Upper lobe of left lung (tissue), 6 donors: ENCODE measurements at regions not wholly inside any gene's neighbourhood (a gene's known extent, or its start where the extent isn't known, plus 50 kb on each side); places are given as distances from the start of the nearest gene placed in this dataset.
A peak's percentile ranks its signal among the peaks of the same experiment; 100 is the strongest.
"Not testable (repeated sequence)": the region's sequence is repeated elsewhere in the genome, so short reads cannot be mapped to it uniquely, and the experiment has no call there.

Experiments
- ATAC-seq, 2 donors: fragments of 200-7000 bp; cut with Tn5 transposase; one replicate each; pipeline ENCODE4 v1.9.1; 2022; ENCODE audit warnings: mild to moderate bottlenecking in 2 of 2, moderate library complexity in 2 of 2; ENCODE audit not compliant: low FRiP score in 2 of 2
- DNase-seq, 2 donors: peaks; one replicate each; pipeline ENCODE4 v3.0.0-alpha.2; 2019 to 2020
- H3K27ac ChIP-seq, 4 donors: fragments of 200-600 bp; sonication (generic); one replicate each; pipeline ENCODE4 v1.5.1; 2016 to 2019
- H3K27me3 ChIP-seq, 4 donors: fragments of 200-600 bp; sonication (generic); one replicate each; pipeline ENCODE4 v1.5.1; 2017 to 2019
- H3K36me3 ChIP-seq, 4 donors: fragments of 200-600 bp; sonication (generic); one replicate each; pipeline ENCODE4 v1.5.1; 2016 to 2019
- H3K4me1 ChIP-seq, 4 donors: fragments of 200-600 bp; sonication (generic); one replicate each; pipeline ENCODE4 v1.5.1; 2018 to 2019
- H3K4me3 ChIP-seq, 4 donors: fragments of 200-600 bp; sonication (generic); one replicate each; pipeline ENCODE4 v1.5.1; 2017 to 2019; ENCODE audit warnings: mild to moderate bottlenecking in 2 of 4, moderate library complexity in 1 of 4
- H3K9me3 ChIP-seq, 4 donors: fragments of 200-600 bp; sonication (generic); one replicate each; pipeline ENCODE4 v1.5.1; 2018 to 2019
- CTCF ChIP-seq, 6 experiments: fragments of 450-650 bp in 4 of 6; fragments of 200-600 bp in 2 of 6; sonication (generic) in 2 of 6; IDR thresholded peaks; one replicate each; pipeline ENCODE4 v1.5.1; 2016 to 2019; ENCODE audit warnings: antibody characterized with exemption in 6 of 6
- EP300 ChIP-seq, 4 donors: sonication (generic); formaldehyde crosslinking; IDR thresholded peaks; one replicate each; pipeline ENCODE4 v1.5.1; 2017; ENCODE audit warnings: antibody characterized with exemption in 4 of 4, control low read depth in 2 of 4
- POLR2A ChIP-seq, 4 donors: fragments of 450-650 bp; IDR thresholded peaks; one replicate each; pipeline ENCODE4 v1.5.1; 2016 to 2017; ENCODE audit warnings: antibody characterized with exemption in 4 of 4, mild to moderate bottlenecking in 2 of 4
- POLR2AphosphoS5 ChIP-seq, 2 donors: sonication (generic); formaldehyde crosslinking; IDR thresholded peaks; one replicate each; pipeline ENCODE4 v1.5.1; 2017; ENCODE audit warnings: antibody characterized with exemption in 2 of 2
- WGBS, 2 donors: methylation state at CpG; one replicate each; pipeline ENCODE4 v1.1.5; 2017 to 2018; 5-methylcytosine and 5-hydroxymethylcytosine counted together
- donor health status: DM: no; HTN: no; CAD: no; lungs with moderate emphysema.
- donor health status: DM: no; HTN: yes; CAD: no; lungs with severe emphysema.

GRCh38 chr20:18876394-18876793 lies 62.8 kb downstream of the SCP2D1 start:
- not testable (repeated sequence) for H3K27ac ChIP-seq, H3K4me3 ChIP-seq, DNase-seq, H3K9me3 ChIP-seq, H3K36me3 ChIP-seq, H3K27me3 ChIP-seq, H3K4me1 ChIP-seq, ATAC-seq

GRCh38 chr20:18879262-18879661 lies 65.7 kb downstream of the SCP2D1 start:
- Histone ChIP-seq H3K27ac (no peak overlapping the region), H3K27me3 (no peaks in the 10 kb centered on the region), H3K4me3 (no peak overlapping the region), H3K4me1 (no peaks in the 10 kb centered on the region), H3K9me3 (no peaks in the 10 kb centered on the region), H3K36me3 (no peaks in the 10 kb centered on the region)
- TF ChIP-seq CTCF (IDR thresholded peaks at IDR 0.05) (no peak), POLR2A (IDR thresholded peaks at IDR 0.05) (no peak), POLR2AphosphoS5 (IDR thresholded peaks at IDR 0.05) (no peak), EP300 (IDR thresholded peaks at IDR 0.05) (no peak)
- ATAC-seq = no peak
- WGBS, 2 donors = 64 to 65% methylated on average over 2 of the region's 2 CpGs
- no peak for DNase-seq

- DNase-seq (no peak), ATAC-seq (no peak)
- Histone ChIP-seq H3K4me1 (no peaks in the 10 kb centered on the region), H3K27ac (no peak overlapping the region), H3K4me3 (no peak overlapping the region), H3K9me3 (no peaks in the 10 kb centered on the region), H3K27me3 (no peaks in the 10 kb centered on the region), H3K36me3 (no peaks in the 10 kb centered on the region)
- TF ChIP-seq POLR2A (IDR thresholded peaks at IDR 0.05) (no peak), EP300 (IDR thresholded peaks at IDR 0.05) (no peak)
- WGBS, 2 donors = 38 to 47% methylated on average over 1 of the region's 1 CpG
These were observed 73.2 kb downstream of the SCP2D1 start for GRCh38 chr20:18886756-18887155.

- H3K36me3 ChIP-seq = no peaks in the 10 kb centered on the region
- no peak for TF ChIP-seq POLR2A (IDR thresholded peaks at IDR 0.05)
- no peak for TF ChIP-seq EP300 (IDR thresholded peaks at IDR 0.05)
- no peak for TF ChIP-seq CTCF (IDR thresholded peaks at IDR 0.05)
- TF ChIP-seq POLR2AphosphoS5 (IDR thresholded peaks at IDR 0.05) = no peak
- H3K9me3 ChIP-seq = no peaks in the 10 kb centered on the region
- H3K27ac ChIP-seq = no peak overlapping the region
- H3K4me3 ChIP-seq = no peak overlapping the region
- no peaks in the 10 kb centered on the region for H3K4me1 ChIP-seq
- ATAC-seq = no peak
- 57 to 75% methylated on average over 7 of the region's 7 CpGs for WGBS, 2 donors
- H3K27me3 ChIP-seq = no peaks in the 10 kb centered on the region
- no peak for DNase-seq
These were observed 88.6 kb downstream of the SCP2D1 start for GRCh38 chr20:18901980-18902737.

- ATAC-seq = no peak
- H3K9me3 ChIP-seq = no peaks in the 10 kb centered on the region
- DNase-seq = no peak
- no peaks in the 10 kb centered on the region for H3K27me3 ChIP-seq
- no peak overlapping the region for H3K27ac ChIP-seq
- H3K4me3 ChIP-seq = no peak overlapping the region
- no peak for TF ChIP-seq EP300 (IDR thresholded peaks at IDR 0.05)
- no peak for TF ChIP-seq CTCF (IDR thresholded peaks at IDR 0.05)
- no peak for TF ChIP-seq POLR2AphosphoS5 (IDR thresholded peaks at IDR 0.05)
- no peak for TF ChIP-seq POLR2A (IDR thresholded peaks at IDR 0.05)
- H3K4me1 ChIP-seq = no peaks in the 10 kb centered on the region
- 49 to 65% methylated on average over 4 of the region's 4 CpGs for WGBS, 2 donors
- H3K36me3 ChIP-seq = no peaks in the 10 kb centered on the region
These were observed 90.6 kb downstream of the SCP2D1 start for GRCh38 chr20:18904192-18904591.

GRCh38 chr20:18904624-18905023 lies 91.0 kb downstream of the SCP2D1 start:
- no peaks in the 10 kb centered on the region for H3K27me3 ChIP-seq
- DNase-seq = no peak
- no peak overlapping the region for H3K27ac ChIP-seq
- ATAC-seq = peak in 1 of 2 donors; percentile 63
- no peaks in the 10 kb centered on the region for H3K4me1 ChIP-seq
- 64 to 69% methylated on average over 5 of the region's 5 CpGs for WGBS, 2 donors
- no peaks in the 10 kb centered on the region for H3K36me3 ChIP-seq
- no peak overlapping the region for H3K4me3 ChIP-seq
- no peaks in the 10 kb centered on the region for H3K9me3 ChIP-seq
- no peak for TF ChIP-seq POLR2A (IDR thresholded peaks at IDR 0.05)
- no peak for TF ChIP-seq EP300 (IDR thresholded peaks at IDR 0.05)
- TF ChIP-seq CTCF (IDR thresholded peaks at IDR 0.05) = peak in 1 of 6 experiments; percentile 13
